ENCODE measurements at regions not wholly inside any gene's neighbourhood (a gene's known extent, or its start where the extent isn't known, plus 50 kb on each side); places are given as distances from the start of the nearest gene placed in this dataset.

GRCh38 chrX:40152173-40152711, 54.5 kb upstream of the BCOR start:
- DNase-seq: no peak
- H3K36me3 Mint-ChIP-seq: peaks cover 3% of the 10 kb centered on the region
- no peaks in the 10 kb centered on the region for H3K27me3 Mint-ChIP-seq
- H3K4me3 Mint-ChIP-seq: peak overlapping the region; percentile 67
- H3K27ac Mint-ChIP-seq: no peak overlapping the region
- peaks cover 14% of the 10 kb centered on the region for H3K4me1 Mint-ChIP-seq
- H3K9me3 Mint-ChIP-seq: no peaks in the 10 kb centered on the region

GRCh38 chrX:40151211-40152172, 53.7 kb upstream of the BCOR start:
- peaks cover 3% of the 10 kb centered on the region for H3K36me3 Mint-ChIP-seq
- no peak for DNase-seq
- no peaks in the 10 kb centered on the region for H3K9me3 Mint-ChIP-seq
- H3K27ac Mint-ChIP-seq: no peak overlapping the region
- H3K4me1 Mint-ChIP-seq: peaks cover 17% of the 10 kb centered on the region
- no peaks in the 10 kb centered on the region for H3K27me3 Mint-ChIP-seq
- no peak overlapping the region for H3K4me3 Mint-ChIP-seq

- H3K4me1 Mint-ChIP-seq: peaks cover 17% of the 10 kb centered on the region
- H3K27me3 Mint-ChIP-seq: no peaks in the 10 kb centered on the region
- no peaks in the 10 kb centered on the region for H3K9me3 Mint-ChIP-seq
- H3K4me3 Mint-ChIP-seq: no peak overlapping the region
- peaks cover 3% of the 10 kb centered on the region for H3K36me3 Mint-ChIP-seq
- H3K27ac Mint-ChIP-seq: no peak overlapping the region
- DNase-seq: no peak
Observed at GRCh38 chrX:40150503-40150902, 52.7 kb upstream of the BCOR start.

- Mint-ChIP-seq H3K27ac (no peak overlapping the region), H3K9me3 (no peaks in the 10 kb centered on the region), H3K4me1 (peaks cover 17% of the 10 kb centered on the region), H3K4me3 (no peak overlapping the region), H3K36me3 (peaks cover 5% of the 10 kb centered on the region), H3K27me3 (no peaks in the 10 kb centered on the region)
- no peak for DNase-seq
Observed at GRCh38 chrX:40149286-40150175, 51.8 kb upstream of the BCOR start.

- Mint-ChIP-seq H3K4me1 (peaks cover 17% of the 10 kb centered on the region), H3K36me3 (peaks cover 5% of the 10 kb centered on the region), H3K27ac (no peak overlapping the region), H3K9me3 (no peaks in the 10 kb centered on the region), H3K27me3 (no peaks in the 10 kb centered on the region), H3K4me3 (no peak overlapping the region)
- no peak for DNase-seq
Observed at GRCh38 chrX:40148385-40149285, 50.9 kb upstream of the BCOR start.

GRCh38 chrX:40147971-40148370, 50.2 kb upstream of the BCOR start:
- Mint-ChIP-seq H3K27me3 (no peaks in the 10 kb centered on the region), H3K27ac (no peak overlapping the region), H3K36me3 (peaks cover 5% of the 10 kb centered on the region), H3K9me3 (no peaks in the 10 kb centered on the region), H3K4me1 (peaks cover 15% of the 10 kb centered on the region), H3K4me3 (no peak overlapping the region)
- no peak for DNase-seq
